ENCODE measurements at regions not wholly inside any gene's neighbourhood (a gene's known extent, or its start where the extent isn't known, plus 50 kb on each side); places are given as distances from the start of the nearest gene placed in this dataset.

GRCh38 chr4:110978761-110979160, 355.9 kb upstream of the PITX2 start:
- no peak for TF ChIP-seq CTCF (IDR thresholded peaks at IDR 0.05)
- TF ChIP-seq ZFX (IDR thresholded peaks at IDR 0.05; ENCODE audit: borderline replicate concordance), result no peak
